PC-9 (cell line): ENCODE measurements at regions not wholly inside any gene's neighbourhood (a gene's known extent, or its start where the extent isn't known, plus 50 kb on each side); places are given as distances from the start of the nearest gene placed in this dataset.

ENCODE experiments used
- BruUV-seq: library from RNA; stranded (reverse); fragments of 400-500 nt; replicated peaks from 2 replicates; lab custom pipeline; 2021; lab: Mats Ljungman, UMichigan
- CTCF ChIA-PET: fragments of 300-600 bp; sonication (Branson Sonifier 250); formaldehyde crosslinking; loops from one replicate; lab custom pipeline; 2022; ENCODE audit warnings: antibody characterized with exemption; lab: Charles Lee
- POLR2A ChIA-PET: fragments of 300-600 bp; sonication (Branson Sonifier 250); formaldehyde crosslinking; loops from one replicate; lab custom pipeline; 2022; ENCODE audit warnings: antibody characterized with exemption; ENCODE audit not compliant: unreplicated experiment; lab: Charles Lee
- DNase-seq, 2 experiments: peaks; one replicate each; pipeline versions ENCODE4 v3.0.0 to v3.0.0-alpha.2; 2015 to 2022; ENCODE audit warnings: mixed read lengths in 1 of 2
- H2AFZ ChIP-seq: fragments of 200-600 bp; sonication (generic); 2 replicates; pipeline ENCODE4 v1.8.1; 2017; ENCODE audit warnings: antibody characterized with exemption
- H3F3A ChIP-seq: fragments of 200-600 bp; sonication (generic); 2 replicates; pipeline ENCODE4 v1.8.1; 2017; ENCODE audit warnings: antibody characterized with exemption, mild to moderate bottlenecking, low read depth; ENCODE audit not compliant: insufficient read depth
- H3K27ac ChIP-seq: fragments of 200-600 bp; sonication (generic); 2 replicates; pipeline ENCODE4 v1.6.1; 2016; ENCODE audit warnings: mixed run types
- H3K27me3 ChIP-seq: fragments of 200-600 bp; sonication (generic); 2 replicates; pipeline ENCODE4 v1.6.1; 2016; ENCODE audit warnings: low read depth, mixed run types; ENCODE audit not compliant: insufficient read depth
- H3K36me3 ChIP-seq: fragments of 200-600 bp; sonication (generic); 2 replicates; pipeline ENCODE4 v1.6.1; 2016; ENCODE audit warnings: low read depth, mixed run types
- H3K4me1 ChIP-seq: fragments of 200-600 bp; sonication (generic); replicated peaks from 2 replicates; pipeline ENCODE4 v1.6.1; 2016; ENCODE audit warnings: mixed run types; ENCODE audit not compliant: insufficient read depth
- H3K4me2 ChIP-seq: fragments of 200-600 bp; sonication (generic); 2 replicates; pipeline ENCODE4 v1.6.1; 2017; ENCODE audit warnings: mixed run types
- H3K4me3 ChIP-seq: fragments of 200-600 bp; sonication (generic); 2 replicates; pipeline ENCODE4 v1.6.1; 2016; ENCODE audit warnings: mixed run types
- H3K79me2 ChIP-seq: fragments of 200-600 bp; sonication (generic); 2 replicates; pipeline ENCODE4 v1.6.1; 2017; ENCODE audit warnings: low read depth, mixed run types
- H3K9me2 ChIP-seq: fragments of 200-600 bp; sonication (generic); 2 replicates; pipeline ENCODE4 v1.8.1; 2017; ENCODE audit warnings: mild to moderate bottlenecking; ENCODE audit not compliant: insufficient read depth
- H3K9me3 ChIP-seq: fragments of 200-600 bp; sonication (generic); 2 replicates; pipeline ENCODE4 v1.8.1; 2016; ENCODE audit warnings: low read depth; ENCODE audit not compliant: insufficient read depth
- H4K20me1 ChIP-seq: fragments of 200-600 bp; sonication (generic); 2 replicates; pipeline ENCODE4 v1.8.1; 2017; ENCODE audit not compliant: insufficient read depth
- CTCF ChIP-seq: fragments of 200-600 bp; sonication (generic); conservative IDR thresholded peaks from 2 replicates; pipeline ENCODE4 v1.6.1; 2017; ENCODE audit warnings: mixed run types, antibody characterized with exemption, mild to moderate bottlenecking, moderate library complexity
- EZH2 ChIP-seq: fragments of 200-600 bp; sonication (generic); IDR thresholded peaks from 2 replicates; pipeline ENCODE4 v1.8.0; 2017; ENCODE audit warnings: antibody characterized with exemption, low read depth
- intact Hi-C: fragments of 100-400 bp; cut with micrococcal nuclease; formaldehyde crosslinking; loops from one replicate; pipeline ENCODE4 v1.10.0; 2022; ENCODE audit not compliant: unreplicated experiment

GRCh38 chr6:164006459-164006858 is 591.9 kb downstream of the QKI start:
- ChIA-PET CTCF (no interaction called here), POLR2A (no interaction called here)
- no peak overlapping the region for H3K27ac ChIP-seq
- no peaks in the 10 kb centered on the region for H3K4me1 ChIP-seq
- H3K4me2 ChIP-seq, result no peak overlapping the region
- no peak for DNase-seq
- no peaks in the 10 kb centered on the region for H3K36me3 ChIP-seq
- no peaks in the 10 kb centered on the region; the same call in 1 of the 2 replicates for H3K9me2 ChIP-seq
- no TSS peak for BruUV-seq
- no peaks in the 10 kb centered on the region for H3F3A ChIP-seq
- no peak overlapping the region for H2AFZ ChIP-seq
- TF ChIP-seq CTCF (no peak), EZH2 (no peak)
- intact Hi-C loops, result no loop called here
- no peaks in the 10 kb centered on the region for H3K9me3 ChIP-seq
- no peaks in the 10 kb centered on the region for H4K20me1 ChIP-seq
- no peaks in the 10 kb centered on the region for H3K79me2 ChIP-seq
- H3K27me3 ChIP-seq, result peaks cover 28% of the 10 kb centered on the region
- H3K4me3 ChIP-seq, result no peak overlapping the region

- intact Hi-C loops, result no loop called here
- peaks cover 19% of the 10 kb centered on the region for H3K27me3 ChIP-seq
Observed at GRCh38 chr6:164005004-164005711, 590.6 kb downstream of the QKI start.

GRCh38 chr6:164000276-164000675 is 585.8 kb downstream of the QKI start:
- ChIA-PET CTCF (no interaction called here), POLR2A (no interaction called here)
- H4K20me1 ChIP-seq, result no peaks in the 10 kb centered on the region
- H3K4me1 ChIP-seq, result no peaks in the 10 kb centered on the region
- H3K9me2 ChIP-seq, result no peaks in the 10 kb centered on the region; the same call in 1 of the 2 replicates
- H3K4me3 ChIP-seq, result no peak overlapping the region
- TF ChIP-seq CTCF, result no peak
- TF ChIP-seq EZH2, result no peak
- H3K79me2 ChIP-seq, result no peaks in the 10 kb centered on the region
- H3K36me3 ChIP-seq, result no peaks in the 10 kb centered on the region
- H3F3A ChIP-seq, result no peaks in the 10 kb centered on the region
- H3K4me2 ChIP-seq, result no peak overlapping the region
- H3K27me3 ChIP-seq, result 0 out of 2 replicates have a peak, but pooled peaks cover 12% of the 10 kb centered on the region
- H2AFZ ChIP-seq, result no peak overlapping the region
- intact Hi-C loops, result no loop called here
- BruUV-seq, result no TSS peak
- no peak overlapping the region for H3K27ac ChIP-seq
- H3K9me3 ChIP-seq, result no peaks in the 10 kb centered on the region
- no peak for DNase-seq

More at GRCh38 chr6:164005004-164005711, 590.6 kb downstream of the QKI start:
- no peaks in the 10 kb centered on the region for H3K4me1 ChIP-seq
- no peak overlapping the region for H3K4me3 ChIP-seq
- no peak overlapping the region for H3K4me2 ChIP-seq
- no peak overlapping the region for H3K27ac ChIP-seq
- H2AFZ ChIP-seq, result no peak overlapping the region
- no peaks in the 10 kb centered on the region for H3K9me3 ChIP-seq
- ChIA-PET POLR2A (no interaction called here), CTCF (no interaction called here)
- H3K9me2 ChIP-seq, result no peaks in the 10 kb centered on the region; the same call in 1 of the 2 replicates
- no peaks in the 10 kb centered on the region for H3F3A ChIP-seq
- H3K36me3 ChIP-seq, result no peaks in the 10 kb centered on the region
- H3K79me2 ChIP-seq, result no peaks in the 10 kb centered on the region
- BruUV-seq, result no TSS peak
- H4K20me1 ChIP-seq, result no peaks in the 10 kb centered on the region
- no peak for TF ChIP-seq CTCF
- no peak for TF ChIP-seq EZH2
- DNase-seq, result no peak
